Mesenteric fat pad (tissue), 1 donor: ENCODE measurements at regions not wholly inside any gene's neighbourhood (a gene's known extent, or its start where the extent isn't known, plus 50 kb on each side); places are given as distances from the start of the nearest gene placed in this dataset.
"Not testable (repeated sequence)": the region's sequence is repeated elsewhere in the genome, so short reads cannot be mapped to it uniquely, and the experiment has no call there.

Experiments
- DNase-seq: peaks from one replicate; pipeline ENCODE4 v3.0.0-alpha.2; 2020; ENCODE audit warnings: low spot score
- donor health status: DM: yes; HTN: yes; CAD: no.

- no peak for DNase-seq
These were observed 108.7 kb upstream of the NCOR2 start for GRCh38 chr12:124675881-124676713.

GRCh38 chr12:124674937-124675336, 107.5 kb upstream of the NCOR2 start:
- no peak for DNase-seq

GRCh38 chr12:124673801-124674617, 106.6 kb upstream of the NCOR2 start:
- DNase-seq: no peak

- DNase-seq: not testable (repeated sequence)
These were observed 101.9 kb upstream of the NCOR2 start for GRCh38 chr12:124669271-124669721.

GRCh38 chr12:124668602-124669001, 101.2 kb upstream of the NCOR2 start:
- no peak for DNase-seq

GRCh38 chr12:124667506-124668326, 100.3 kb upstream of the NCOR2 start:
- no peak for DNase-seq

GRCh38 chr12:124666722-124667259, 99.4 kb upstream of the NCOR2 start:
- no peak for DNase-seq

GRCh38 chr12:124665511-124665910, 98.1 kb upstream of the NCOR2 start:
- no peak for DNase-seq

- no peak for DNase-seq
These were observed 97.1 kb upstream of the NCOR2 start for GRCh38 chr12:124664395-124665111.

- no peak for DNase-seq
These were observed 96.5 kb upstream of the NCOR2 start for GRCh38 chr12:124663771-124664366.

GRCh38 chr12:124663206-124663605, 95.8 kb upstream of the NCOR2 start:
- DNase-seq: no peak

- DNase-seq: no peak
These were observed 93.9 kb upstream of the NCOR2 start for GRCh38 chr12:124661341-124661740.

- DNase-seq: no peak
These were observed 93.4 kb upstream of the NCOR2 start for GRCh38 chr12:124660851-124661250.

GRCh38 chr12:124658806-124659402, 91.5 kb upstream of the NCOR2 start:
- no peak for DNase-seq

GRCh38 chr12:124658302-124658701, 90.9 kb upstream of the NCOR2 start:
- DNase-seq: no peak

GRCh38 chr12:124656947-124657434, 89.6 kb upstream of the NCOR2 start:
- DNase-seq: no peak

GRCh38 chr12:124655698-124656516, 88.5 kb upstream of the NCOR2 start:
- DNase-seq: peak; percentile 92

GRCh38 chr12:124655048-124655697, 87.8 kb upstream of the NCOR2 start:
- DNase-seq: no peak
